A673 (cell line): ENCODE measurements at regions not wholly inside any gene's neighbourhood (a gene's known extent, or its start where the extent isn't known, plus 50 kb on each side); places are given as distances from the start of the nearest gene placed in this dataset.

Source experiments
- BruUV-seq: library from RNA; stranded (reverse); fragments of 400-500 nt; replicated peaks from 2 replicates; lab custom pipeline; 2021; lab: Mats Ljungman, UMichigan
- CTCF ChIA-PET: fragments of 300-600 bp; sonication (Branson Sonifier 250); formaldehyde crosslinking; loops from one replicate; lab custom pipeline; 2022; ENCODE audit warnings: antibody characterized with exemption; lab: Charles Lee
- POLR2A ChIA-PET: fragments of 300-600 bp; sonication (Branson Sonifier 250); formaldehyde crosslinking; loops from one replicate; lab custom pipeline; 2022; ENCODE audit warnings: antibody characterized with exemption; ENCODE audit not compliant: low non-redundant PET; lab: Charles Lee
- DNase-seq: peaks from one replicate; pipeline ENCODE4 v3.0.0-alpha.2; 2015; ENCODE audit warnings: low spot score
- H3K27ac ChIP-seq: fragments of 200-600 bp; sonication (generic); 2 replicates; pipeline ENCODE4 v1.5.1; 2016; ENCODE audit warnings: mixed run types, low read depth, mild to moderate bottlenecking, mixed read lengths, antibody characterized with exemption, low read length; ENCODE audit not compliant: poor library complexity, severe bottlenecking
- H3K27me3 ChIP-seq: fragments of 200-600 bp; sonication (generic); replicated peaks from 2 replicates; pipeline ENCODE4 v1.6.1; 2017; ENCODE audit warnings: mixed run types, low read depth, mild to moderate bottlenecking, mixed read lengths, antibody characterized with exemption, low read length; ENCODE audit not compliant: insufficient read depth, poor library complexity
- H3K36me3 ChIP-seq: fragments of 200-600 bp; sonication (generic); 2 replicates; pipeline ENCODE4 v1.6.1; 2016; ENCODE audit warnings: mixed run types, mild to moderate bottlenecking, mixed read lengths, antibody characterized with exemption, low read length; ENCODE audit not compliant: insufficient read depth, poor library complexity, severe bottlenecking
- H3K4me1 ChIP-seq: fragments of 200-600 bp; sonication (generic); 2 replicates; pipeline ENCODE4 v1.6.1; 2017; ENCODE audit warnings: mixed run types, mild to moderate bottlenecking, mixed read lengths, antibody characterized with exemption, low read length; ENCODE audit not compliant: insufficient read depth, poor library complexity, severe bottlenecking
- H3K4me3 ChIP-seq: fragments of 200-600 bp; sonication (generic); 2 replicates; pipeline ENCODE4 v1.5.1; 2016; ENCODE audit warnings: low read depth, mixed run types, mild to moderate bottlenecking, mixed read lengths, low read length; ENCODE audit not compliant: poor library complexity, severe bottlenecking
- H3K9me3 ChIP-seq: fragments of 200-600 bp; sonication (generic); 2 replicates; pipeline ENCODE4 v1.6.1; 2016; ENCODE audit warnings: mixed run types, low read depth, mild to moderate bottlenecking, mixed read lengths, antibody characterized with exemption, low read length; ENCODE audit not compliant: poor library complexity, severe bottlenecking
- EZH2 ChIP-seq: fragments of 200-600 bp; sonication (generic); IDR thresholded peaks from 2 replicates; pipeline ENCODE4 v1.6.1; 2017; ENCODE audit warnings: borderline replicate concordance, low read depth, mild to moderate bottlenecking, mixed read lengths, antibody characterized with exemption, low read length; ENCODE audit not compliant: poor library complexity, severe bottlenecking
- intact Hi-C: fragments of 100-400 bp; cut with micrococcal nuclease; formaldehyde crosslinking; loops from one replicate; pipeline ENCODE4 v1.10.0; 2022; ENCODE audit not compliant: unreplicated experiment
- TF ChIP-seq, protein P1 (sequence below): fragments of 300-800, 200-600 bp; sonication (generic); conservative IDR thresholded peaks from 2 replicates; pipeline ENCODE4 v1.5.1; 2017; ENCODE audit warnings: low read depth, mild to moderate bottlenecking, antibody characterized with exemption, low read length, moderate library complexity, mixed read lengths

DNA sequence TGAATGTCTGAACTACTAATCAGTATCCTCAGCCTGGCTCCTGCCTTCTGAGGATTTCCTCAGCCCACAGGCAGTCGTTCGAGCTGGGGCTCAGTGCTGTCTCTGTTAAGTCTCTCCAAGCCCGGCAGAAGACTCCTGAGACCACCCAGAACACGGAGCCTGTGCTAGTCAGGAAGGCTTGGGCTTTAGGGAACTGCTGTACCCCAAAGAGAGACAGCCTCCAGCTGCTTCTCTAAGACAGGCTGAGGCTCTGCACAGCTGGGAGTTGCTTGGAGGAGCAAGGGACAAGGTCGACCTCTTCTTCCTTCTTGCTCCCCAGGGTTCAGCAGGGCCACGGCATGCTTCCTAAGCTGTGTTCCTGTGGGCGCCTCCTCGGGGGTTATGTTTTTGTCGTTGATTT lies 283.4 kb upstream of the MYT1L start:
- H3K9me3 ChIP-seq = no peaks in the 10 kb centered on the region
- no peaks in the 10 kb centered on the region for H3K27me3 ChIP-seq
- ChIA-PET CTCF (no interaction called here), POLR2A (no interaction called here)
- no peaks in the 10 kb centered on the region for H3K4me1 ChIP-seq
- TF ChIP-seq, protein P1, sequence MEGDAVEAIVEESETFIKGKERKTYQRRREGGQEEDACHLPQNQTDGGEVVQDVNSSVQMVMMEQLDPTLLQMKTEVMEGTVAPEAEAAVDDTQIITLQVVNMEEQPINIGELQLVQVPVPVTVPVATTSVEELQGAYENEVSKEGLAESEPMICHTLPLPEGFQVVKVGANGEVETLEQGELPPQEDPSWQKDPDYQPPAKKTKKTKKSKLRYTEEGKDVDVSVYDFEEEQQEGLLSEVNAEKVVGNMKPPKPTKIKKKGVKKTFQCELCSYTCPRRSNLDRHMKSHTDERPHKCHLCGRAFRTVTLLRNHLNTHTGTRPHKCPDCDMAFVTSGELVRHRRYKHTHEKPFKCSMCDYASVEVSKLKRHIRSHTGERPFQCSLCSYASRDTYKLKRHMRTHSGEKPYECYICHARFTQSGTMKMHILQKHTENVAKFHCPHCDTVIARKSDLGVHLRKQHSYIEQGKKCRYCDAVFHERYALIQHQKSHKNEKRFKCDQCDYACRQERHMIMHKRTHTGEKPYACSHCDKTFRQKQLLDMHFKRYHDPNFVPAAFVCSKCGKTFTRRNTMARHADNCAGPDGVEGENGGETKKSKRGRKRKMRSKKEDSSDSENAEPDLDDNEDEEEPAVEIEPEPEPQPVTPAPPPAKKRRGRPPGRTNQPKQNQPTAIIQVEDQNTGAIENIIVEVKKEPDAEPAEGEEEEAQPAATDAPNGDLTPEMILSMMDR = no peak
- TF ChIP-seq EZH2 = no peak
- intact Hi-C loops = no loop called here
- no peak overlapping the region for H3K27ac ChIP-seq
- no peak for DNase-seq
- H3K36me3 ChIP-seq = no peaks in the 10 kb centered on the region
- BruUV-seq = no TSS peak
- H3K4me3 ChIP-seq = no peak overlapping the region

DNA sequence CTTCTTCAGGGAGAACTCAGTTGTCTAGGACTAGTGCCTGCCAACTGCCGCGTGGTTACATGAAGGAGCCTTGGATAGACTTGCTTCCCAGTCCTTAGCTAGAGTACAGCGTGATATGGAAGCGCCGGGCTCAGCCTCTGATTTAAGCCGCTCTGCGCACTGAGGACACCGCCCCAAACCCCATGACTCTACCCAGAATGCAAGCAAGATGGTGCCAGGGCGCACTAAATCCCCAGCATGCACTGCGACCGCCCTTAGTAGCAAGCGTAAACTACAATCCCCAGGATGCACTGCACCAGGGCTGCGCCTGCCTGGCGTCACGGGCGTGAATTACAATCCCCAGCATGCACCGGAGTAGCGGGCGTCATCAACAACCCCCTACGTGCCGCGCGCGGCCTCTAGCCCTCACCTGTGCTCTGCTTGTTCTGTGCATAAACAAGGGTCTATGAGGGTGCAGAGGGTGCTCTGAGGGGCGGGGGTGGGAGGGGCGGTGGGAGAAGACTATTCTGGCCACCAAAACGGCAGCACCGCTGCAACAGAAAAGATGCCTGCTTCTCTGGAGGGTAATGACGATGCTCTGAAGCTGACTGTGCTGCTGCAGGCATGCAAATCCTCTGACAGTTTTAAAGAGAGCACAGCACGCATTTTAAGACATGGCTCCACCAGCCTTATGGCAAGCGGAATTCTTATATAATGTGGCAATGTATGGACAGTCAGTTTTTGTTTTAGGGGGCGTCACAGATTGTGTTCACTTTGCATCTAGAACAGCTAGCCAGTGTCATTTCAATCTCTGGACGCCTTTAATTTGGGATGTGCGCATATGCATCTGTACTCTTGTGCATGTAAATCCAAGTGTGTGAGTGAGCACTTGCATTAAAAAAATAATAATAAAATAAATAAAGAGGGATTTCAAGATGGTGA lies 282.5 kb upstream of the MYT1L start:
- TF ChIP-seq EZH2 = no peak
- TF ChIP-seq, protein P1 = no peak
- Histone ChIP-seq H3K27me3 (no peaks in the 10 kb centered on the region), H3K27ac (no peak overlapping the region), H3K9me3 (no peaks in the 10 kb centered on the region), H3K4me1 (no peaks in the 10 kb centered on the region), H3K4me3 (peak overlapping the region; percentile 46), H3K36me3 (no peaks in the 10 kb centered on the region)
- BruUV-seq = no TSS peak
- DNase-seq = peak; percentile 93
- intact Hi-C loops = no loop called here
- CTCF ChIA-PET = no interaction called here
- POLR2A ChIA-PET = no interaction called here

DNA sequence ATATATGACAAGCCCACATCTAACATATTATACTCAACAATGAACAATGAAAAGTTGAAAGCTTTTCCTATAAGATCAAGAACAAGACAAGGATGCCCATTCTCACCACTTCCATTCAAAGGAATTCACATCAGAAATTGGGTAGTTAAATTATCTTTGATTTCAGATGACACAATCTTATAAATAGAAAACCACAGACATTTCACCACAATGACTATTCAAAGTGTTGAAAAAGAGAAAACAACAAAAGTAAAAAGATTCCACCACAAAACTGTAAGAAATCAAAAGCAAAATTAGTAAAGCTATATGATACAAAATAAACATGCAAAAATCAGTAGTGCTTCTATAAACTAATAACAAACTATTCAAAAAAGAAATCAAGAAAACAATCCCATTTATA lies 279.7 kb upstream of the MYT1L start:
- CTCF ChIA-PET = no interaction called here
- no TSS peak for BruUV-seq
- no peak for DNase-seq

More for the DNA sequence above, 279.7 kb upstream of the MYT1L start:
- no peaks in the 10 kb centered on the region for H3K9me3 ChIP-seq
- no peaks in the 10 kb centered on the region for H3K4me1 ChIP-seq
- intact Hi-C loops = no loop called here
- POLR2A ChIA-PET = no interaction called here
- TF ChIP-seq EZH2 = no peak
- TF ChIP-seq, protein P1 = no peak
- H3K4me3 ChIP-seq = no peak overlapping the region
- no peak overlapping the region for H3K27ac ChIP-seq
- no peaks in the 10 kb centered on the region for H3K27me3 ChIP-seq
- H3K36me3 ChIP-seq = no peaks in the 10 kb centered on the region
